HG02973 (cell line): ENCODE measurements at regions not wholly inside any gene's neighbourhood (a gene's known extent, or its start where the extent isn't known, plus 50 kb on each side); places are given as distances from the start of the nearest gene placed in this dataset.

ENCODE experiments used
- ATAC-seq: cut with Tn5 transposase; IDR thresholded peaks from one replicate; pipeline ENCODE4 v1.9.1; 2021; ENCODE audit warnings: moderate library complexity; ENCODE audit not compliant: unreplicated experiment

DNA sequence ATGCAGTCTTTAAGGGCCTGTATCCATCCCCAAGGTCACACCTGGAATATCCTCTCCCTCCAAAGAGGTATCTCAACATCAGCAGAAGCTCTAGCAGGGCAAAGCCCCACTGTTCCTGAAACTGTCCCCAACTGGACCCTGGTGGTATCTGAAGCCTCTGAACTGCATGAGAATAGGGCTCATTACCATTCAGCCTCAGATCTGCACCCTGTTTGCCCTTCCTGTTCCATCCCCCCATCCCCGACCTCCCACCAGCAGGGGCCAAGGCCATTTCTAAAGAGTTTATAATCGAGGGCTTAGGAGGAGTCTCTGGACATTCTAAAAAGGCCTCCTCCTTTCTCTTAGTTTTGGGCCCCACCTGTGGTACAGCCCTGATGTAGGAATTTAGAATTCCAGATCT, 74.0 kb upstream of the THY1 start:
- no peak for ATAC-seq

DNA sequence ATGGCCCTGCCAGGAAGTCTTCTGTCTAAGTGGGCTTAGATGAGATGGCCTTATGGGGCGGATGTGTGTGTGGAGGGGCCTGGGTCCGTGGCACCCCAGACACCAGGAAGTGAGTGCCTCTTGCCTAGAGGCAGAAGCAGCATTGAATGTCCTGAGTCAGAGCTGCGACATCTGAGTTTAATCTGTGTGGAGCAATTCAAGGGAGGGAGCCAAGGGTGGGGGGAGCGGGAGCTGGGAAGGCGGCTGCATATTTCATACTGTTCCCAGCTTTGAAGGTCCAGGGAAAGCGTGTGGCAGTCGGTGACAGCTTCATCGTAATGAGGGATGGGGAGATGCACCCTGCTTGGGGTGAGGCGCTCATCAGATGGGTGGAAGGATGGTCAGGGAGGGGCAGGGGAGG, 73.5 kb upstream of the THY1 start:
- ATAC-seq, result no peak

DNA sequence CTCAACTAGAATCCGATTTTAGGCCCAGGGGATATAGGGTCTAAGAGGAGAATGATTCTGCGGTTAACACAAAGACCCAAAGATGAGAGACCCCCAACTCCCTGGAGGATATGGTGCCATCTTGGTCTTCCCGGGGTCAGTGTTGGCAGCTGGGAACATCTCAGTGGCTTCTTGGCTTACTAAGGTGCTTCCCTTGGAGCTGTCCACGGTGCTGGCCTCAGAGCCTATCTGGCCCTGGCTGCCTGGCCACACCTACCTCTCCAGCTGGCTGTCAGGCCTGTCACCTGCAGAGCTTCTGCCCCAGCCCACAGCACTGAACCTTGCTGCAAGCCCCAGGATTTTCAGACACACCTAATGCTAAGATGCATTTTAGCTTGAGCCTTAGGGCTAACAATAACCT, 70.7 kb upstream of the THY1 start:
- ATAC-seq, result no peak

DNA sequence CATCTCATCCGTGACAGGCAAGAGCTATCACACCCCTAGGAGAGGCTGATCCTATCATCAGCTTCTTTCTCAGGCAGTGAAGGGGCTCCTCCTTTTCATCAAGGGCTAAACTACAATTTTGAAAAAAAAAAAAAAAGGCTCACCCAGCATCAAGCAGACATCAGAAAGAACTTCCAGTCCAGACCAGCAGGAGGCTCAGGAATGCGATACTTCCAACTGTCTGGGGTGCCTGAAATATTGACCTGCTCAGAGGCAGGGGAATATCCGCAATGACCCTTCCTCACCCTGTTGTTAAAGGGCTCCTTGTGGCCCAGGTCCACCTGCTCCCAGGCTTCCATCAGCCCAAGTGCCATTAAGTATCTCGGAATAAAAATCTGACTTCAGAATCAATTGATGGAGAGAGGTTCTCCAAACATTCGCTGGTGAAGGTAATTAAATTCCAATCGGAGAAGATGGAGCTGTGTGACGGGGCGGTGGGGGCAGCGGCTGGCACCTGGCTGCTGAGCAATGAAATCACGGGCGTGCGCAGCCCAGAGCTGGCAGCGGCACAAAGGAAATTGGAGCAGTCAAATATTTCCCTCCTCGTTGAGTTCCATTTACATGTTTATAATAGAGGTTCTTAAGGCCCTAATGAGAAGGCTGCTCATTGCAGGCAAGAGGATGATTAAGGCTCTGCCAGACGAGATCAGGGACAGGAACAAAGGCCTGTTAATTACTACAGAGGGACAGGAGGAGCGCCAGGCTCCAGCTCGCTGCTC, 69.0 kb upstream of the THY1 start:
- no peak for ATAC-seq

DNA sequence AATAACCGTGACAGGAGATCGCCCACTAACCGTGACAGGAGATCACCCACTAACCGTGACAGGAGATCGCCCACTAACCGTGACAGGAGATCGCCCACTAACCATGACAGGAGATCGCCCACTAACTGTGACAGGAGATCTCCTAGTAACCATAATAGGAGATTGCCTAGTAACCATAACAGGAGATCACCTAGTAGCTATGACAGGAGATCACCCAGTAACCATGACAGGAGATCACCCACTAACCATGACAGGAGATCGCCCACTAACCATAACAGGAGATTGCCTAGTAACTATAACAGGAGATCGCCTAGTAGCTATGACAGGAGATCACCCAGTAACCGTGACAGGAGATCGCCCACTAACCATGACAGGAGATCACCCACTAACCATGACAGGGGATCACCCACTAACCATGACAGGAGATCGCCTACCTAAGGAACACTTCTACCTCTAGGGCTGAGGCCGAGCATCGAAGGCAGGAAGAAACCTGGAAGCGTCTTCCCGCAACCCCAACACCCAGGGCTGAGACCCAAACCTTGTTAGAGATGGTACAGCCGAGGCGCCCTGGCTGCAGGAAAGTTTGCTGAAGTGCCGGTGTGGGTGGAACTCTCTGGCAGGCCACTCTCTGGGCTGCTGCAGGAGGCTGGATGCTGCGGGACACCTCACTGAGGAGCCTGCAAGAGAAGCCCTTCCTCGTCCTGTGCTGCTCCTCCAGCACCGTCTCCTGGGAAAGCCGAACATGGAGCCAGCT, 67.5 kb upstream of the THY1 start:
- no peak for ATAC-seq

DNA sequence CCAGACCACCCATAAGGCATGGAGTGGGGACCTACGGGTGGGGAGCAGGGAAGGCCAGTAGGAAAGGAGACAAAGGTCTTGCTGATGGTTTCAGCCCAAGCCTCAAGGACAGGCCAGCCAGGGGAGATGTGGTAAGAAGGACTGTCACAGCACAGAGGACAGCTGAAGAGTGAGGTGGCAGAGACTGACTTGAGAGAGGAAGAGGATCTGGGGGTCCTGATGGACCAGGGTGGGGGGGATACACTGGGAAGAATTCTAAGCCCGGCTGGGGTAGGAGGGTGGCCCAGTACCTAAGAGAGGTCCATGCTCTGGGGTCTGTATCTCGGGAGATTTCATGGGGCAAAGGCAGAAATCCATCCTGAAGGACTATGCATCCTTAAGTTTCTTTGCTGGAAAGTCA, 66.1 kb upstream of the THY1 start:
- no peak for ATAC-seq

DNA sequence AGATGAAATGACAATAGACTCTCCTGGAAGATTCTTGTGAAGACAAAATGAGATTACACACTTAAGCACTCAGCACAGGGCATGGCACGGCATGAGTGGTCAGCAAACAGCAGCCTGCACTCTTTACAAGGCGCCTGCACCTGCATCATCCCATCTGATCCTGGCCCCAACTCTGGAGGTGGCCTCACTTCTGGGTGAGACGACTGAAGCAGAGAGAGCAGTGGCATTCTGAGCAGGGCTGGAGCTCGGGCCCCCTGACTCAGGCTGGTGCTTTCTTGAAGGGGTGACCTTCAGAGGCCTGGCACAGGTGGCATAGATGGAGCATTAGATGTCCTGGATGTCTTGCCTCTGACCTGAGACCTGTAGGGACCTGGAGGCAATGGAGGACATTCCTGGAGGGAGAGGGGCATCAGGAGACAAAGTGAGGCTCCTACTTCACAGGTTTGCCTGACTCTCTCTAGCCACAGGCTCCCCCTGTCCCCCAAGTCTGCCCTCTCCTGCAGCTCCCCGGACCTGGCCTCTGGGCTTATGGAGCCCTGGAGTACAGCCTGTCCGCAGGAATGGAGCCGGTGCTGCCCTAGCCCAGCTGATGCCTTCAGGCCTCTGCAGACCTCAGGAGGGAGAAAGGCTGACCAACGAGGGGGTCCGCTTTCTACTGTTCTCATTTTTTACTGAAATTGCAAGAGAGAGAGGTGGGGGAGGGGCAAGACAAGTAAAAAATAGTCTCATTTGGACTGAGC, 65.5 kb upstream of the THY1 start:
- ATAC-seq, result no peak

DNA sequence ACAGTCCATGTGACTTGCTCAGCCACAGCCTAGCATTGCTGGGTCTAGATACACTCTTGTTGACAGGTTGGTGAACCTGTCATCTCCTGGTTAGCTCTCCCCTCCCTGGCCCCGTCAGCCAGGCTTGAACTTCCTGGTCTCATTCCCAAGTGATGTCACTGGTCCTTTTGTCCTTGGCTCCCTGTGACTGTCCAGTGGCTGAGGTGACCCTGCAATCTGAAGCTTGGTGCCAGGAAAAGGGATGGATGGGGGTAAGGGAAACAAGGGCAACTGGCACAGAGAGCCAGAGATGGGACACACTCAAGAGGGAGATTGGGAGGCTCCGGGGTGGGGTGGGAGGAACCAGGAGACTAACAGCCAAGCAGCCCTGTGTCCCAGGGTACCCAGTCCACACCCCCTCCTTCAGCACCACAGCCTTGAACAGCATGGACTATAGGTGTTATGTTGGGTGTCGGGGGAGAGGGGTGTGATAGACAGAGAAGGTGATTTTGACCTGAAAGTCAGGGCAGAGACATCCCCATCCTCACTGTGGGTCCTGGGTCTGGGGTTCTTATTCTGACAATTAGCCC, 63.8 kb upstream of the THY1 start:
- no peak for ATAC-seq

DNA sequence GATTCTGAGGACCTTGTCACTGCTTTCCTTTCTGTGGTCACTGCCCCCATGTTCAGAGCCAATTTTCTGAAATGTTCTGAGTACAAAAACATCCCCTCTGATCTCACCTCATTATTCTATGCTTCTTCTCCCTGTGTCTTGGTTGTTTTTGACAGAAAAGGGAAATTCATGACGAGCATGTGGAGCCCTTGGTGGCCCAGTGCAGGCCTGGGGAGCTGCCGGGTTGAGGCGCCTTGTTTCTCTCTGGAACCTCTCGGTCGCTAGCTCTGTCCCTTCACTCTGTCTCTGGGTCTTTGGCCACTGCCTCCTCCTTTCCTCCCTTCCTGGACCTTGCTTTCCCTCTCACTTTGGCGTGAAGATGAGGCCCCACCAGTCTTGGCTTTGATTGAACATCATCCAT, 63.0 kb upstream of the THY1 start:
- ATAC-seq, result no peak

DNA sequence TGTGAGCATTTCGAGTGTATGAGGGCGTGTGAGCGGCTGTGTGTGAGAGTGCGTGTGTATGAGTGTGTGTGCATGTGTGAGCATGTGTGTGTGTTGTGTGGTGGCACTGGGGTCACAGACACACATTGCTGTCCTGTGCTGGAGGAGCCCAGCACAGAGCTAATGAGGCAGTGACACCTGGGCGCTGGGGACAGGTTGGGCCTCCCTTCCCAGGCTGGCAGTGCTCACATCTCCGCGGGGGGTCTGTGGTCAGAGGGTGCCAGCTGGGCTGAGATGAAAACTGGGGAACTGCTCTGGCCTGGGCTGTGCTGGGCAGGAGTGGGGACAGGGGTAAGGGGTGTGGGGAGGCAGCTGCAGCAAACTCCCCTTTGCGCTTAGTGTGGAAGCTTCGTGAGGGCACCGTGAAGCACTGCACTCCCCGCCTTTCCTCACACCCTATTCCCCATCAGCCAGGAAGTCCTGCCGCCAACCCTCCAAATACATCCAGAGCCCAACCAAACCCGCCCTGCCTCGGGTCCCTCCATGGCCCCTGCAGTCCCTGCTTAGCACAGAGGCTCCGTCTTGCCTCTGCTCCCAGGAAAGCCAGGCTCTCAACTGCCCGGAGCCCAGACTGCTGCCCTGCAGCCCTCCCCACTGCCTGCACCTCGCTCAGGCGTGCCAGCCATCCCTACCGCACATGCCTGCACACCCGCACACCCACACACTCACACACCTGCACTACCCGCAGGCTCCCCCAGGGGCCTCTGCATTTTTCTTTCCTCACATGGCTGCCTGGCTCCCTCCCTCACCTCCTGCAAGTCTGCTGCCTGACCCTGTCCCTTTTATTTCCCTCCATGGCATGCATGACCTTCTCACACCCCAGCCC, 62.0 kb upstream of the THY1 start:
- no peak for ATAC-seq

DNA sequence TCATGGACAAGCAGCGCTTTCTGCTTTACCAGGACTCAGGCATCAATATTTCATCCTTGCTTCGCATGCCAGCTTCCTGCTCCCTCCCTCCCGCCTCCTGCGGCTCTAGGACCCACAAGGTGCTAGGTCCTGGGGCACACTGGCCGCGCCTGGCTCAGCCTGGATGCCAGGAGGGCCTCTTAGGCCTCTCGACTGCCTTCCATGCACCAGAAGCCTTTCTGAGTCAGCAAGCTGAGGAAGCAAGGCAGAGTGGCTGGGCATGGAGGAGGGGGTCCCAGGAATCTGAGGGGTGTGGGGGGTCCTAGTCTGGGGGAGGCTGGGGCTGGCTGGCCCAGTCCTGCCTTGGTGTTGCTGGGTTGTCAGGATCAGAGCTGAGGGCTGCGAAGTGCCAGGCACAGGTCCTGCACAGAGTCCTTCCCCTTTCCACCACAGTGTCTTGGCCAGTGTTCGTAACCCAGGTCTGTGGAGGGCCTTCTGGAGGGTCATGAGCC, 61.0 kb upstream of the THY1 start:
- no peak for ATAC-seq

DNA sequence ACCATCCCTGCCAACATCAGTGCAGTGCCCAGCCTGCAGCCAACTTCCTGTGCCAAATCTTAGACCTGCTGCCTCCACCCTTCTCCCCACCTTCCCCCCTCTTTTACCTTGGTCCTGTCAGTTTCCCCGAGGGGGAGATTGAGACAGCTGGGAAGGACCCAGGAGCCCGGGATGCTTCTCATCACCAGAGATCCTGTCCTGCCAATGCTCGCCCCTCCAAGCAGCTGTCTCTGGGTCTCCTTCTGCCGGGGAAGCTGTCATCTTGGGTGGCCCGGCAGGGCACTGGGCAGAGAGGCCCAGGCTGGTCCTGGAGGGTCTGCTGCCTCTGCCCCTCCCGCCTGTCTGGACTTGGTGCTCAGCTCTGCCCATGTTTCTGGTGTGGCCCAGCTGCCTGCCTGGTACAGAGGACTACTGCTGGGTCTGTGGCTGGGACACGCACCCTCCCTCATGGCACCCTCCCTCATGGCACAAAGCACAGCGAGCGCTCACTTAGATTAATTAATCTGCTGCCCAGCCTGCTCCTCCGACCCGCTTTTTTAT, 60.4 kb upstream of the THY1 start:
- no peak for ATAC-seq

DNA sequence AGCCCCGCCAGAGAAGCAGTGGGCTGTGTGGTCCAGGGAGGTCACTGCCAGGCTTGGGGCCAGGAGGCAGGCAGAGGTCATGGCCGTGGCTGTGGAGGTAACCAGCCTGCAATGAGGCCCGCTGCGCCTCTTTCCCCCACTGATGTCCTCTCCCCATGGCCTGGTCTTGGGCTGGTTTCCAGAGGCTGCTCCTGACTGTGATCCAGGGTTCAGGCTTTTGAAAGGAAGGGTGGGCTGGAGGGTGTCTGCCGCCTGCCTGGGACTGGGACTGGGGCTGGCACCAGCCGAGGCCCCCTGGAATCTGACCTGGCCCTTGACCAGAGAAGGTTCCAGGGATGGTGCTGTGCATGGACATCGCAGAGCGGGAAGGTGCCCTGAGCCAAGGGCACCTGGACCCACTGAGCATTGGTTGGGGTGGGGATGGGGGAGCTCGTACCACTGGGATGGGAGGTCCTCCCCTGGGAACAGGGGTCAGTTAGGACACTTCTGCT, 59.6 kb upstream of the THY1 start:
- no peak for ATAC-seq

DNA sequence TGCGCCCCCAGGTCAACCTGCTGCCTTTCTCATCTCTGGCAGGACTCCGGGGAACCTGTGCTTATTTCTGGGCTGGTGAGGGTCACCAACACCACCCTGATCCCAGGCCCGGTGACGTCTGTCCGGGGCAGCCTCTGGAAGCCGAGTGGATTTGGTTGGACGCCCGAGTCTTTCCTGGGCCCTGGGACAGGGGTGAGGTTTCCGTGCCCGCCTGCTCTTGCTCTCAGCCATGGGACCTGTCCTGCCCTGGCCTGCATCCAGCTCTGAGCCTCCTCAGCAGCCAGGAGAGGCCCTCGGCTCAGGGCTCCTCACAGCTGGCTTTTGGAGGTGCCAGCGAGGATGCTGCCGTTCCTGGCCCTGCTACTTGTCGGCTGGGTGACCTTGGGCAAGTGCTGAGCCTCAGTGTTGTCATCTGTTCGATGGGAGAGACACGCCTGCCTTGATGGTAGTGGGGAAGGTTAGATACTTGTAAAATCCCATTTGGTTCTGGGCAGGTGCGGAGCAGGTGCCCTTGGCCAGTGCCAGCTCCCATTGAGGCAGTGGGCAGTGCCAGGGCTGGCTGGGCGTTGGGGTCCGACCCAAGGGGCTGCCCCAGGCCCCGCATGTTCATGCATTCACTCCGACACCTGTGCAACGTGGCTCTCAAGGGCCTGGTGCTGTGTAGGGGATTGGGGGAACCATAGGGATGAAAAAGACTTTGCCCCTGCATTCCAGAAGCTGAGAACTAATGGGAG, 58.9 kb upstream of the THY1 start:
- ATAC-seq, result no peak

DNA sequence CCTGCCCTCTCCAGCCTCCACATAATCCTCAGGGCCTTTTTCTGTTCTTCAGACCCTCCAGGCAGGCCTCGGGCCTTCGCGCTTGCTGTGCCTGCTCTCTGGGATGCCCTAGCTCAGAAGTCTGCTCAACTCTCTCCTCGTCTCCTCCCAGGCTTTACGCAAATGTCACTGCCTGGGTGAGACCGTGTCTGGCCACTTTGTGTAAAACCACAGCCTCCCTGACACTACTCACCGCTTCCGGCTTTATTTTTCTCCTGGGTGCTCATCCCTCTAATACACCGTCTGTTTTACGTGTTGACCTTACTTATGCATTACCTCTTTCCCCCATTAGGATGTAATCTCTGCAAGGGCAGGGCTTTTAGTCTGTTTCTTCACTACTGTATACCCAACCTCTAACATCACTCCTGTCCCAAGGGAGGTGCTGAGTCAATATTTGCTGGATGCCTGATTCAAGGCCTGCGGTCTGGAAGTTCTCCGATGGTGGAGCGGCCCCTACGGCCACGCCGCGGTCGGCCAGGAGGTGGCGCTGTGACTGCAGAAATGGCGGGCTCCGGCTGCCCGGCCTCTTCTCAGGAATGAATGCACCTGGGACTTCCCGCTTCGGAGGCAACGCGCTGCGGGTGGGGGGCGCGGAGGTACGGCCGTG, 58.2 kb upstream of the THY1 start:
- ATAC-seq, result no peak

DNA sequence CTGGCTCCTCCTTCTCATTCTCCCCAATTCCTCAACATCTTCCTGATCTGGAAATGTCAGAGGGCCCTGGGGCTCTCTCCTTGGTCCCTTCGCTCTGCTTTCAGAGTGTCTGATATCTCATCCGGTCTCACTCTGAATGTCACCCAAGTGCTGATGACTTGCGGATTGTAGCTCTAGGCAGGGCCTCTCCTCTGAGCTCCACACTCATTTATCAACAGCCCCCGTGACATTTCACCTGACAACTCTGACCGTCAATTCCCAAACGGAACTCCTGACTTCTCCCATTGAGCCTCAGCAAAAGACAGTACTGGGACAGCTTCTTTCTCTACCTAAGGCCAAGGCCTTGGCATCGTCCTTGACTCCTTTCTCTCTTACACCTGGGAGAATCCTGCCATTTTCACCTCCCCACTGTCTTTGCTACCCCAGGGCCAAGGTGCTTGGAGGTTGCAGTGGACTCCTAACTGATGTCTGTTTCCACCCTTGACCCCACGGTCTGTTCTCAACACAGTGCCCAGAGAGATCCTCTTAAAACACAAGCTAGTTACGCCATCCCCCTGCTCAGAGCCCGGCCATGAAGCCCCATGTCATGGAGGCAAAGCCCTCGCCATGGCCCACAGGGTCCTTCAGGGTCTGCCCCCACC, 57.5 kb upstream of the THY1 start:
- no peak for ATAC-seq

DNA sequence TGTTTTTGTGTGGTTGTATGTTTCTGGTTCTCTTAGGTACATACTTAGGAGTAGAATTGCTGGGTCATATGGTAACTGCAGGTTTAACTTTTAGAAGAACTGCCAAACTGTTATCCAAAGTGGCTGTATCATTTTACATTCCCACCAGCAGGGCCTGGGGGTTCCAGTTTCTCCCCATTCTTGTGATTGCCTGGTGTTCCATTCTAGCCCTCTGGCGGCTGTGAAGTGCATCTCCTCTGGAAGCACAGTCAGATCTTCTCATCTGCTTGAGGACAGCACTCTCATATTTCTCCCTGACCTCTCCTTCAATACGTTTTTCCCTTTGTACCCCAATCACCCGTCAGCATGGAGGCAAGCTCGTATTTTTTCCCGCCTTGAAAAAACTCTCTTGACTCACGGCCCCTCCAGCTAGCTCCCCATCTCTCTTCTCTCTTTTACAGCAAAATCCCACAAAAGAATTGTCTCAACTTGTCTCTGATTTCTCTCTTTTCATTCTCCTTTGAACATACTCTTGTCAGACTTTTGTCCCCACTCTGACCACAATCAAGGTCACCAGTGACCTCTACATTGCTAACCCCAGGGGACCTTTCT, 56.8 kb upstream of the THY1 start:
- ATAC-seq, result no peak

DNA sequence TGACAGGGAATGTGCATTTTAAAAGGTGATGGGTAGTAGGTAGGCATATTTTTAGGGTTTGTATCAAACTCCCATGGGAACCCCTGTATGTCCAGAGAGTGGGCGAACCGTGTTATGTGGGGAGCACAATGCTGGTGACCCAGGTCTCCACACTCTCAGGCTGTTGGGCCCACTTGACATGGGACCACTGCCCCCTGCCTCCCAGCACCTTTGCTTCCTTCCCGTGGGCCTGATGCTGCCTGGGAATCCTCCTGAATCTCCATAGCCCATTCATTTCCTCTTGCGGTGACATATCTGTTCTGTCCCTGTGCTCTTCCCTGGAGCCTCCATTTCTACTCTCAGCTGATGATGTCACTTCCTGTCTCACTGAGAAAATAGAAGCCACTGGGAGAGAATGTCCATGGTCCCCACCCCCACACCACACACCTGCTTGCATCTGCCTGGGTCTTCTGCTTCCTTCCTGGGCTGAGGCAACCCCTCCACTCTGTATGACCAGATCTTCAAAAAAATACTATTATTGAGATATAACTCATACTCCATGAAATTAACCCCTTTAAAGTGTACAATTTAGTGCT, 55.8 kb upstream of the THY1 start:
- no peak for ATAC-seq
